Adrenal gland (tissue), 5 donors: ENCODE measurements at regions not wholly inside any gene's neighbourhood (a gene's known extent, or its start where the extent isn't known, plus 50 kb on each side); places are given as distances from the start of the nearest gene placed in this dataset.

ENCODE experiments used
- CTCF ChIP-seq, 6 experiments: fragments of 450-650 bp in 4 of 6; fragments of 200-600 bp in 2 of 6; sonication (generic) in 1 of 6; IDR thresholded peaks; 1 replicate in 5 of 6; 2 replicates in 1 of 6; pipeline versions ENCODE4 v1.5.1 to v1.8.0; 2016 to 2021; ENCODE audit warnings: antibody characterized with exemption in 6 of 6, mild to moderate bottlenecking in 2 of 6, moderate library complexity in 1 of 6
- POLR2A ChIP-seq, 2 donors: fragments of 450-650 bp; IDR thresholded peaks; one replicate each; pipeline ENCODE4 v1.6.1; 2017; ENCODE audit warnings: antibody characterized with exemption in 2 of 2, mild to moderate bottlenecking in 2 of 2, moderate library complexity in 1 of 2
- donor health status: DM: no; HTN: no; CAD: no.

GRCh38 chr6:76634695-76635094 lies 562.2 kb upstream of the IMPG1 start:
- TF ChIP-seq CTCF (IDR thresholded peaks at IDR 0.05) (no peak), POLR2A (IDR thresholded peaks at IDR 0.05) (no peak)
